ENCODE measurements at regions not wholly inside any gene's neighbourhood (a gene's known extent, or its start where the extent isn't known, plus 50 kb on each side); places are given as distances from the start of the nearest gene placed in this dataset.
"Not testable (repeated sequence)": the region's sequence is repeated elsewhere in the genome, so short reads cannot be mapped to it uniquely, and the experiment has no call there.

GRCh38 chr16:64724339-64724738 lies 397.5 kb downstream of the CDH11 start:
- no peak for DNase-seq (ENCODE audit: low spot score)

- DNase-seq (ENCODE audit: low spot score) = no peak
Measured at GRCh38 chr16:64718486-64718885, 403.4 kb downstream of the CDH11 start.

GRCh38 chr16:64717871-64718270 lies 404.0 kb downstream of the CDH11 start:
- DNase-seq (ENCODE audit: low spot score) = no peak

GRCh38 chr16:64715624-64716023 lies 406.2 kb downstream of the CDH11 start:
- no peak for DNase-seq (ENCODE audit: low spot score)

GRCh38 chr16:64712026-64712425 lies 409.8 kb downstream of the CDH11 start:
- no peak for DNase-seq (ENCODE audit: low spot score)

GRCh38 chr16:64711596-64711995 lies 410.3 kb downstream of the CDH11 start:
- no peak for DNase-seq (ENCODE audit: low spot score)

- no peak for DNase-seq (ENCODE audit: low spot score)
Measured at GRCh38 chr16:64711026-64711425, 410.8 kb downstream of the CDH11 start.

- DNase-seq (ENCODE audit: low spot score) = no peak
Measured at GRCh38 chr16:64705443-64705842, 416.4 kb downstream of the CDH11 start.

- DNase-seq (ENCODE audit: low spot score) = no peak
Measured at GRCh38 chr16:64704386-64704785, 417.5 kb downstream of the CDH11 start.

GRCh38 chr16:64702415-64702814 lies 419.4 kb downstream of the CDH11 start:
- no peak for DNase-seq (ENCODE audit: low spot score)

- DNase-seq (ENCODE audit: low spot score) = no peak
Measured at GRCh38 chr16:64700628-64701027, 421.2 kb downstream of the CDH11 start.

- no peak for DNase-seq (ENCODE audit: low spot score)
Measured at GRCh38 chr16:64696866-64697265, 425.0 kb downstream of the CDH11 start.

GRCh38 chr16:64695684-64696083 lies 426.2 kb downstream of the CDH11 start:
- DNase-seq (ENCODE audit: low spot score) = peak; percentile 33

GRCh38 chr16:64693946-64694345 lies 427.9 kb downstream of the CDH11 start:
- no peak for DNase-seq (ENCODE audit: low spot score)

- no peak for DNase-seq (ENCODE audit: low spot score)
Measured at GRCh38 chr16:64687786-64688185, 434.1 kb downstream of the CDH11 start.

- DNase-seq (ENCODE audit: low spot score) = no peak
Measured at GRCh38 chr16:64687123-64687522, 434.7 kb downstream of the CDH11 start.

GRCh38 chr16:64679976-64680690 lies 441.7 kb downstream of the CDH11 start:
- no peak for DNase-seq (ENCODE audit: low spot score)

- DNase-seq (ENCODE audit: low spot score) = no peak
Measured at GRCh38 chr16:64669573-64669972, 452.3 kb downstream of the CDH11 start.

GRCh38 chr16:64667334-64667877 lies 454.5 kb downstream of the CDH11 start:
- DNase-seq (ENCODE audit: low spot score) = no peak

- not testable (repeated sequence) for DNase-seq (ENCODE audit: low spot score)
Measured at GRCh38 chr16:64662312-64662711, 459.6 kb downstream of the CDH11 start.

- DNase-seq (ENCODE audit: low spot score) = no peak
Measured at GRCh38 chr16:64659866-64660265, 462.0 kb downstream of the CDH11 start.

- DNase-seq (ENCODE audit: low spot score) = no peak
Measured at GRCh38 chr16:64657316-64658011, 464.4 kb downstream of the CDH11 start.

GRCh38 chr16:64656471-64656870 lies 465.4 kb downstream of the CDH11 start:
- no peak for DNase-seq (ENCODE audit: low spot score)

Measured in AG08395 (cell line).